ENCODE measurements at regions not wholly inside any gene's neighbourhood (a gene's known extent, or its start where the extent isn't known, plus 50 kb on each side); places are given as distances from the start of the nearest gene placed in this dataset.

GRCh38 chr3:139764069-139764905 is 86.5 kb upstream of the NMNAT3 start:
- Histone ChIP-seq H3K9me2 (ENCODE audit: insufficient read depth) (no peaks in the 10 kb centered on the region), H3K36me3 (ENCODE audit: control insufficient read depth in 1 of 2, insufficient read depth in 2 of 2, low read length in 2 of 2) (no peaks in the 10 kb centered on the region), H4K20me1 (ENCODE audit: insufficient read depth) (no peaks in the 10 kb centered on the region), H3K9ac (ENCODE audit: low read length) (no peak overlapping the region), H3K4me1 (ENCODE audit: control insufficient read depth in 1 of 2, insufficient read depth in 2 of 2, low read length in 2 of 2) (no peaks in the 10 kb centered on the region), H3K27ac (ENCODE audit: low read depth, low read length) (no peak overlapping the region), H3K4me2 (ENCODE audit: low read length) (no peak overlapping the region), H3K27me3 (ENCODE audit: insufficient read depth, low read length) (0 out of 2 replicates have a peak, but pooled peaks cover under 1% of the 10 kb centered on the region), H3K4me3 (replicated peaks in 1 of 2; ENCODE audit: low read depth in 1 of 2, low read length in 2 of 2) (no peak overlapping the region), H3K9me3 (ENCODE audit: control insufficient read depth in 1 of 2, insufficient read depth in 1 of 2, low read depth in 1 of 2, low read length in 2 of 2) (no peaks in the 10 kb centered on the region), H2AFZ (ENCODE audit: low read depth, low read length, poor library complexity, severe bottlenecking) (no peak overlapping the region), H3K79me2 (ENCODE audit: insufficient read depth, low read length) (no peaks in the 10 kb centered on the region)
- ATAC-seq (no peak), DNase-seq (ENCODE audit: low read depth, low spot score) (no peak)
- no TSS peak for BruUV-seq (replicated peaks)
- ChIA-PET RAD21 (ENCODE audit: low non-redundant PET in 1 of 2, low total read pairs in 2 of 2, uncharacterized antibody in 2 of 2, unreplicated experiment in 2 of 2) (no interaction called here), POLR2A (no interaction called here), CTCF (no interaction called here)
- intact Hi-C loops (cut with micrococcal nuclease) = no loop called here
- TF ChIP-seq FOSL1 (IDR thresholded peaks at IDR 0.05; ENCODE audit: low read depth) = no peak
- no peak for TF ChIP-seq RAD21 (IDR thresholded peaks at IDR 0.05; ENCODE audit: low read depth)
- no peak for TF ChIP-seq CTCF (IDR thresholded peaks at IDR 0.05 in 2 of 3, conservative IDR thresholded peaks at IDR 0.05 in 1 of 3; ENCODE audit: borderline replicate concordance in 1 of 3, insufficient read depth in 1 of 3, low read depth in 2 of 3, low read length in 2 of 3)
- TF ChIP-seq ATF3 (IDR thresholded peaks at IDR 0.05) = no peak
- TF ChIP-seq EZH2 (IDR thresholded peaks at IDR 0.05) = no peak
- no peak for TF ChIP-seq SRF (IDR thresholded peaks at IDR 0.05; ENCODE audit: low read depth)
- no peak for TF ChIP-seq MAX (IDR thresholded peaks at IDR 0.05)
- TF ChIP-seq EZH2phosphoT487 (IDR thresholded peaks at IDR 0.05; ENCODE audit: borderline replicate concordance) = no peak
- no peak for TF ChIP-seq ZBTB33 (IDR thresholded peaks at IDR 0.05; ENCODE audit: extremely low read depth, insufficient replicate concordance, low read length)
- TF ChIP-seq SIN3A (IDR thresholded peaks at IDR 0.05; ENCODE audit: low read depth) = no peak
- no peak for TF ChIP-seq CEBPB (IDR thresholded peaks at IDR 0.05; ENCODE audit: low read depth)
- TF ChIP-seq JUND (IDR thresholded peaks at IDR 0.05) = no peak
- no peak for TF ChIP-seq EGR1 (IDR thresholded peaks at IDR 0.05; ENCODE audit: low read depth)
- no peak for TF ChIP-seq POLR2A (IDR thresholded peaks at IDR 0.05; ENCODE audit: borderline replicate concordance, extremely low read depth, insufficient read depth, insufficient read length)
- no peak for TF ChIP-seq YY1 (IDR thresholded peaks at IDR 0.05; ENCODE audit: extremely low read depth, insufficient replicate concordance, low read depth, low read length)
- no peak for TF ChIP-seq POLR2AphosphoS5 (IDR thresholded peaks at IDR 0.05; ENCODE audit: low read depth, low read length)
- TF ChIP-seq ZFX (IDR thresholded peaks at IDR 0.05) = no peak
- no peak for TF ChIP-seq ZNF274 (IDR thresholded peaks at IDR 0.05; ENCODE audit: low read depth, low read length)
- no peak for TF ChIP-seq REST (IDR thresholded peaks at IDR 0.05; ENCODE audit: low read depth)
- no peak for TF ChIP-seq ELF1 (IDR thresholded peaks at IDR 0.05; ENCODE audit: borderline replicate concordance, low read depth)

Measured in HCT116 (cell line).